ENCODE measurements at regions not wholly inside any gene's neighbourhood (a gene's known extent, or its start where the extent isn't known, plus 50 kb on each side); places are given as distances from the start of the nearest gene placed in this dataset.

GRCh38 chr10:118482393-118483331 lies 112.8 kb downstream of the PRLHR start:
- TF ChIP-seq CTCF (IDR thresholded peaks at IDR 0.05; ENCODE audit: borderline replicate concordance, extremely low read depth, low read length, poor library complexity, severe bottlenecking) (no peak), EZH2 (IDR thresholded peaks at IDR 0.05; ENCODE audit: borderline replicate concordance, low read depth, low read length, severe bottlenecking) (no peak)

All from DND-41 (cell line).